ENCODE measurements at regions not wholly inside any gene's neighbourhood (a gene's known extent, or its start where the extent isn't known, plus 50 kb on each side); places are given as distances from the start of the nearest gene placed in this dataset.
"Not testable (repeated sequence)": the region's sequence is repeated elsewhere in the genome, so short reads cannot be mapped to it uniquely, and the experiment has no call there.

- DNase-seq: no peak
These were observed 283.7 kb downstream of the BTBD3 start for GRCh38 chr20:12201289-12201991.

- no peak for DNase-seq
These were observed 285.7 kb downstream of the BTBD3 start for GRCh38 chr20:12203399-12203798.

GRCh38 chr20:12203981-12204380 is 286.3 kb downstream of the BTBD3 start:
- DNase-seq: no peak

GRCh38 chr20:12207875-12208274 is 290.2 kb downstream of the BTBD3 start:
- DNase-seq: no peak

- no peak for DNase-seq
These were observed 292.9 kb downstream of the BTBD3 start for GRCh38 chr20:12210591-12210990.

GRCh38 chr20:12211361-12211760 is 293.7 kb downstream of the BTBD3 start:
- no peak for DNase-seq

- no peak for DNase-seq
These were observed 299.7 kb downstream of the BTBD3 start for GRCh38 chr20:12217382-12217781.

- no peak for DNase-seq
These were observed 302.1 kb downstream of the BTBD3 start for GRCh38 chr20:12219798-12220197.

GRCh38 chr20:12223057-12223456 is 305.4 kb downstream of the BTBD3 start:
- no peak for DNase-seq

GRCh38 chr20:12225898-12226297 is 308.2 kb downstream of the BTBD3 start:
- DNase-seq: no peak

- no peak for DNase-seq
These were observed 312.2 kb downstream of the BTBD3 start for GRCh38 chr20:12229891-12230290.

- peak in 35 of 51 donors; percentile 2 to 89 (median 25) for DNase-seq
These were observed 320.1 kb downstream of the BTBD3 start for GRCh38 chr20:12237772-12238171.

GRCh38 chr20:12241065-12241464 is 323.4 kb downstream of the BTBD3 start:
- no peak for DNase-seq

- DNase-seq: no peak
These were observed 325.6 kb downstream of the BTBD3 start for GRCh38 chr20:12243327-12243726.

GRCh38 chr20:12248481-12248880 is 330.8 kb downstream of the BTBD3 start:
- DNase-seq: no peak

GRCh38 chr20:12250661-12251060 is 333.0 kb downstream of the BTBD3 start:
- not testable (repeated sequence) for DNase-seq

GRCh38 chr20:12252793-12253192 is 335.1 kb downstream of the BTBD3 start:
- no peak for DNase-seq

- peak in 5 of 51 donors; percentile 1 to 14 (median 6) for DNase-seq
These were observed 337.8 kb downstream of the BTBD3 start for GRCh38 chr20:12255461-12255970.

GRCh38 chr20:12256806-12257205 is 339.1 kb downstream of the BTBD3 start:
- DNase-seq: no peak

- DNase-seq: no peak
These were observed 345.1 kb downstream of the BTBD3 start for GRCh38 chr20:12262747-12263146.

GRCh38 chr20:12264711-12265110 is 347.0 kb downstream of the BTBD3 start:
- DNase-seq: no peak

- DNase-seq: no peak
These were observed 348.0 kb downstream of the BTBD3 start for GRCh38 chr20:12265662-12266061.

GRCh38 chr20:12269579-12269978 is 351.9 kb downstream of the BTBD3 start:
- no peak for DNase-seq

GRCh38 chr20:12270863-12271262 is 353.2 kb downstream of the BTBD3 start:
- no peak for DNase-seq
